Liver (tissue), 8 donors: ENCODE measurements at regions not wholly inside any gene's neighbourhood (a gene's known extent, or its start where the extent isn't known, plus 50 kb on each side); places are given as distances from the start of the nearest gene placed in this dataset.

Source experiments
- DNase-seq: peaks from one replicate; pipeline ENCODE4 v3.0.0-alpha.2; 2017; ENCODE audit warnings: low spot score
- H3K27ac ChIP-seq, 2 donors: one replicate each; pipeline ENCODE4 v1.7.0; 2013; ENCODE audit warnings: inconsistent platforms in 2 of 2, low read length in 2 of 2, control low read depth in 1 of 2, low read depth in 1 of 2, mild to moderate bottlenecking in 1 of 2
- H3K27me3 ChIP-seq, 4 donors: one replicate each; pipeline versions ENCODE4 v1.6.1 to v1.7.0; 2013; ENCODE audit warnings: low read length in 3 of 4, inconsistent platforms in 1 of 4, mild to moderate bottlenecking in 1 of 4, moderate library complexity in 1 of 4; ENCODE audit not compliant: control insufficient read depth in 4 of 4, insufficient read depth in 4 of 4
- H3K36me3 ChIP-seq, 4 donors: one replicate each; pipeline versions ENCODE4 v1.6.1 to v1.7.0; 2013; ENCODE audit warnings: low read length in 3 of 4, mild to moderate bottlenecking in 3 of 4, low read depth in 1 of 4, moderate library complexity in 1 of 4; ENCODE audit not compliant: control insufficient read depth in 4 of 4, insufficient read depth in 3 of 4
- H3K4me1 ChIP-seq, 4 donors: one replicate each; pipeline versions ENCODE4 v1.6.1 to v1.7.0; 2013; ENCODE audit warnings: low read length in 3 of 4, mild to moderate bottlenecking in 3 of 4, moderate library complexity in 1 of 4; ENCODE audit not compliant: control insufficient read depth in 4 of 4, insufficient read depth in 4 of 4
- H3K4me3 ChIP-seq, 3 donors: one replicate each; pipeline versions ENCODE4 v1.6.1 to v1.7.0; 2013; ENCODE audit warnings: low read length in 3 of 3, control low read depth in 1 of 3, low read depth in 1 of 3, mild to moderate bottlenecking in 1 of 3
- H3K9ac ChIP-seq, 2 donors: one replicate each; pipeline ENCODE4 v1.7.0; 2013; ENCODE audit warnings: low read length in 2 of 2, mild to moderate bottlenecking in 2 of 2, moderate library complexity in 2 of 2, control low read depth in 1 of 2, low read depth in 1 of 2
- H3K9me3 ChIP-seq, 4 donors: one replicate each; pipeline versions ENCODE4 v1.6.1 to v1.7.0; 2013; ENCODE audit warnings: low read length in 3 of 4; ENCODE audit not compliant: control insufficient read depth in 4 of 4
- ATF3 ChIP-seq: IDR thresholded peaks from 2 replicates; pipeline ENCODE4 v1.6.1; 2016; ENCODE audit warnings: antibody characterized with exemption
- CTCF ChIP-seq: fragments of 150-350 bp; IDR thresholded peaks from 2 replicates; pipeline ENCODE4 v1.5.1; 2017; ENCODE audit warnings: improper control_type of control experiment, low read depth, low read length; ENCODE audit not compliant: missing input control
- EGR1 ChIP-seq, 2 donors: IDR thresholded peaks; 2 replicates each; pipeline ENCODE4 v1.6.1; 2016 to 2018; ENCODE audit warnings: antibody characterized with exemption in 2 of 2, low read depth in 2 of 2
- FOXA1 ChIP-seq: IDR thresholded peaks from 2 replicates; pipeline ENCODE4 v1.6.1; 2016; ENCODE audit warnings: antibody characterized with exemption
- GABPA ChIP-seq, 2 donors: IDR thresholded peaks in 1 of 2; conservative IDR thresholded peaks in 1 of 2; 2 replicates each; pipeline ENCODE4 v1.6.1; 2016; ENCODE audit warnings: antibody characterized with exemption in 2 of 2, mild to moderate bottlenecking in 1 of 2, moderate library complexity in 1 of 2
- HNF4A ChIP-seq, 2 donors: conservative IDR thresholded peaks; 2 replicates each; pipeline ENCODE4 v1.6.1; 2016; ENCODE audit warnings: antibody characterized with exemption in 2 of 2, mild to moderate bottlenecking in 2 of 2
- HNF4G ChIP-seq: IDR thresholded peaks from 2 replicates; pipeline ENCODE4 v1.6.1; 2016; ENCODE audit warnings: antibody characterized with exemption
- JUND ChIP-seq, 2 donors: IDR thresholded peaks; 2 replicates each; pipeline ENCODE4 v1.6.1; 2016; ENCODE audit warnings: antibody characterized with exemption in 2 of 2
- MAX ChIP-seq: IDR thresholded peaks from 2 replicates; pipeline ENCODE4 v1.6.1; 2016; ENCODE audit warnings: antibody characterized with exemption
- NR2F2 ChIP-seq: IDR thresholded peaks from 2 replicates; pipeline ENCODE4 v1.6.1; 2016; ENCODE audit warnings: antibody characterized with exemption
- RAD21 ChIP-seq, 2 donors: IDR thresholded peaks; 2 replicates each; pipeline ENCODE4 v1.6.1; 2016; ENCODE audit warnings: antibody characterized with exemption in 2 of 2, mild to moderate bottlenecking in 2 of 2
- SP1 ChIP-seq: IDR thresholded peaks from 2 replicates; pipeline ENCODE4 v1.6.1; 2018; ENCODE audit warnings: antibody characterized with exemption, mild to moderate bottlenecking
- TAF1 ChIP-seq: conservative IDR thresholded peaks from 2 replicates; pipeline ENCODE4 v1.6.1; 2016; ENCODE audit warnings: antibody characterized with exemption, mild to moderate bottlenecking
- YY1 ChIP-seq: IDR thresholded peaks from 2 replicates; pipeline ENCODE4 v1.6.1; 2016; ENCODE audit warnings: antibody characterized with exemption, mild to moderate bottlenecking
- ZBTB33 ChIP-seq: IDR thresholded peaks from 2 replicates; pipeline ENCODE4 v1.6.1; 2016; ENCODE audit warnings: antibody characterized with exemption
- WGBS: extraction: QIAGEN DNeasy Blood & Tissue Kit; methylation state at CpG from one replicate; pipeline ENCODE4 v1.1.7; 2013; 5-methylcytosine and 5-hydroxymethylcytosine counted together
- donor health status: healthy.
- donor health status: healthy.
- donor health status: healthy.
- donor health status: healthy.
- donor health status: healthy.

- TF ChIP-seq ZBTB33 (no peak), EGR1 (IDR thresholded peaks at IDR 0.05; ENCODE audit: low read depth in 2 of 2) (no peak)
These were observed 281.5 kb downstream of the HS3ST3A1 start (continued) for GRCh38 chr17:13320046-13320785.

GRCh38 chr17:13316657-13317056 is 285.1 kb downstream of the HS3ST3A1 start:
- Histone ChIP-seq H3K9ac (no peak overlapping the region), H3K4me3 (no peak overlapping the region)

More at GRCh38 chr17:13316657-13317056, 285.1 kb downstream of the HS3ST3A1 start:
- WGBS, result 97% methylated on average over 1 of the region's 1 CpG
- no peaks in the 10 kb centered on the region for H3K9me3 ChIP-seq
- H3K36me3 ChIP-seq, result no peaks in the 10 kb centered on the region
- peaks cover 0 to 3% (median 0%) of the 10 kb centered on the region in 4 donors for H3K27me3 ChIP-seq
- no peak overlapping the region for H3K27ac ChIP-seq
- DNase-seq, result no peak
- H3K4me1 ChIP-seq, result no peaks in the 10 kb centered on the region
- TF ChIP-seq SP1 (no peak), ZBTB33 (no peak), MAX (no peak), CTCF (no peak), GABPA (IDR thresholded peaks at IDR 0.05 in 1 of 2, conservative IDR thresholded peaks at IDR 0.05 in 1 of 2) (no peak), RAD21 (IDR thresholded peaks at IDR 0.05) (no peak), EGR1 (IDR thresholded peaks at IDR 0.05; ENCODE audit: low read depth in 2 of 2) (no peak), TAF1 (no peak), NR2F2 (no peak), FOXA1 (no peak), ATF3 (no peak), JUND (IDR thresholded peaks at IDR 0.05) (no peak), HNF4G (no peak), YY1 (no peak), HNF4A (conservative IDR thresholded peaks at IDR 0.05) (no peak)
